HepG2 (cell line): ENCODE measurements at regions not wholly inside any gene's neighbourhood (a gene's known extent, or its start where the extent isn't known, plus 50 kb on each side); places are given as distances from the start of the nearest gene placed in this dataset.
"Not testable (repeated sequence)": the region's sequence is repeated elsewhere in the genome, so short reads cannot be mapped to it uniquely, and the experiment has no call there.

ENCODE experiments used
- GTF3A ChIP-seq: sonication (generic); formaldehyde crosslinking; conservative IDR thresholded peaks from 2 replicates; pipeline ENCODE4 v1.4.0; 2020; ENCODE audit warnings: mild to moderate bottlenecking, missing genetic modification reagents
- RXRA ChIP-seq: sonication (generic); formaldehyde crosslinking; IDR thresholded peaks from 2 replicates; pipeline ENCODE4 v1.5.1; 2020; ENCODE audit warnings: missing genetic modification reagents
- ZNF180 ChIP-seq: sonication (generic); formaldehyde crosslinking; IDR thresholded peaks from 2 replicates; pipeline ENCODE4 v1.4.0; 2020; ENCODE audit warnings: low read depth, missing genetic modification reagents, borderline replicate concordance
- ZNF280B ChIP-seq: sonication (generic); formaldehyde crosslinking; IDR thresholded peaks from 2 replicates; pipeline ENCODE4 v1.5.0; 2020; ENCODE audit warnings: missing genetic modification reagents, mild to moderate bottlenecking, borderline replicate concordance

DNA sequence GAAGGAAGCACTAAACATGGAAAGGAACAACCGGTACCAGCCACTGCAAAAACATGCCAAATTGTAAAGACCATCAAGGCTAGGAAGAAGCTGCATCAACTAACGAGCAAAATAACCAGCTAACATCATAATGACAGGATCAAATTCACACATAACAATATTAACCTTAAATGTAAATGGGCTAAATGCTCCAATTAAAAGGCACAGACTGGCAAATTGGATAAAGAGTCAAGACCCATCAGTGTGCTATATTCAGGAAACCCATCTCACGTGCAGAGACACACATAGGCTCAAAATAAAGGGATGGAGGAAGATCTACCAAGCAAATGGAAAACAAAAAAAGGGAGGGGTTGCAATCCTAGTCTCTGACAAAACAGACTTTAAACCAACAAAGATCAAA, 126.3 kb upstream of the CAV2 start:
- TF ChIP-seq GTF3A; ZNF280B; RXRA (CRISPR knock-in tag); ZNF180 (CRISPR knock-in tag): not testable (repeated sequence)
